Adrenal gland (tissue), 9 donors: ENCODE measurements at regions not wholly inside any gene's neighbourhood (a gene's known extent, or its start where the extent isn't known, plus 50 kb on each side); places are given as distances from the start of the nearest gene placed in this dataset.

Source experiments
- DNase-seq, 7 donors: peaks; one replicate each; pipeline ENCODE4 v3.0.0-alpha.2; 2019 to 2020
- H3K27ac ChIP-seq, 5 donors: fragments of 200-600 bp; sonication (generic) in 4 of 5; 1 replicate in 3 of 5; 2 replicates in 2 of 5; pipeline versions ENCODE4 v1.5.1 to v1.8.0; 2016 to 2020; ENCODE audit warnings: mild to moderate bottlenecking in 1 of 5
- H3K27me3 ChIP-seq: fragments of 200-600 bp; 2 replicates; pipeline ENCODE4 v1.8.0; 2021
- H3K36me3 ChIP-seq, 2 donors: fragments of 200-600 bp; replicated peaks in 1 of 2; 1 replicate in 1 of 2; 2 replicates in 1 of 2; pipeline versions ENCODE4 v1.5.1 to v1.8.0; 2018 to 2022
- H3K4me1 ChIP-seq, 2 donors: fragments of 200-600 bp; replicated peaks in 1 of 2; 1 replicate in 1 of 2; 2 replicates in 1 of 2; pipeline versions ENCODE4 v1.5.1 to v1.8.0; 2018 to 2021
- H3K4me3 ChIP-seq, 4 donors: fragments of 200-600 bp; sonication (generic) in 3 of 4; one replicate each; pipeline ENCODE4 v1.5.1; 2016 to 2018
- H3K9me3 ChIP-seq, 3 donors: fragments of 200-600 bp; sonication (generic) in 1 of 3; replicated peaks in 1 of 3; 1 replicate in 2 of 3; 2 replicates in 1 of 3; pipeline versions ENCODE4 v1.5.1 to v1.8.0; 2016 to 2021
- CTCF ChIP-seq, 6 experiments: fragments of 450-650 bp in 4 of 6; fragments of 200-600 bp in 2 of 6; sonication (generic) in 1 of 6; IDR thresholded peaks; 1 replicate in 5 of 6; 2 replicates in 1 of 6; pipeline versions ENCODE4 v1.5.1 to v1.8.0; 2016 to 2021; ENCODE audit warnings: antibody characterized with exemption in 6 of 6, mild to moderate bottlenecking in 2 of 6, moderate library complexity in 1 of 6
- POLR2A ChIP-seq, 2 donors: fragments of 450-650 bp; IDR thresholded peaks; one replicate each; pipeline ENCODE4 v1.6.1; 2017; ENCODE audit warnings: antibody characterized with exemption in 2 of 2, mild to moderate bottlenecking in 2 of 2, moderate library complexity in 1 of 2
- WGBS, 4 donors: extraction: QIAGEN DNeasy Blood & Tissue Kit in 2 of 4; methylation state at CpG; one replicate each; pipeline versions ENCODE4 v1.1.5 to v1.1.7; 2013 to 2017; 5-methylcytosine and 5-hydroxymethylcytosine counted together
- intact Hi-C, 2 donors: fragments of 100-400 bp; cut with DNase I; formaldehyde crosslinking; loops; one replicate each; pipeline versions ENCODE4 v1.14.1 to v1.15.0; 2022 to 2023
- donor health status: healthy with polysubstance abuse.
- donor health status: Bipolar disorder and iron deficiency.
- donor health status: DM: yes; HTN: yes; CAD: no.
- donor health status: DM: no; HTN: no; CAD: no.
- donor health status: DM: no; HTN: no; CAD: no.

- DNase-seq = no peak
- Histone ChIP-seq H3K36me3 (no peaks in the 10 kb centered on the region), H3K27ac (no peak overlapping the region), H3K27me3 (no peaks in the 10 kb centered on the region), H3K9me3 (no peaks in the 10 kb centered on the region), H3K4me3 (no peak overlapping the region), H3K4me1 (no peaks in the 10 kb centered on the region)
- 52 to 79% (median 68%) methylated on average over 2 of the region's 2 CpGs for WGBS, 4 donors
- TF ChIP-seq CTCF (IDR thresholded peaks at IDR 0.05) = no peak
- intact Hi-C loops = no loop called here
Observed at GRCh38 chr9:29861803-29862202, 2288.5 kb upstream of the C9orf72 start.

- 57 to 78% (median 77%) methylated on average over 2 to 3 of the region's 3 CpGs for WGBS, 4 donors
- DNase-seq = no peak
- H3K36me3 ChIP-seq = no peaks in the 10 kb centered on the region
- H3K4me3 ChIP-seq = no peak overlapping the region
- no peaks in the 10 kb centered on the region for H3K9me3 ChIP-seq
- intact Hi-C loops = no loop called here
- no peaks in the 10 kb centered on the region for H3K4me1 ChIP-seq
- no peaks in the 10 kb centered on the region for H3K27me3 ChIP-seq
- H3K27ac ChIP-seq = no peak overlapping the region
- no peak for TF ChIP-seq CTCF (IDR thresholded peaks at IDR 0.05)
- TF ChIP-seq POLR2A (IDR thresholded peaks at IDR 0.05) = no peak
Observed at GRCh38 chr9:29865764-29866313, 2292.6 kb upstream of the C9orf72 start.

- H3K36me3 ChIP-seq = no peaks in the 10 kb centered on the region
- no peaks in the 10 kb centered on the region for H3K27me3 ChIP-seq
- no peak for DNase-seq
- intact Hi-C loops = no loop called here
- H3K9me3 ChIP-seq = no peaks in the 10 kb centered on the region
- no peaks in the 10 kb centered on the region for H3K4me1 ChIP-seq
- H3K4me3 ChIP-seq = no peak overlapping the region
- WGBS, 4 donors = 60 to 70% (median 63%) methylated on average over 4 of the region's 4 CpGs
- no peak overlapping the region for H3K27ac ChIP-seq
- TF ChIP-seq CTCF (IDR thresholded peaks at IDR 0.05) (no peak), POLR2A (IDR thresholded peaks at IDR 0.05) (no peak)
Observed at GRCh38 chr9:29866556-29866955, 2293.3 kb upstream of the C9orf72 start.

- DNase-seq = no peak
- no peak overlapping the region for H3K4me3 ChIP-seq
- H3K27me3 ChIP-seq = no peaks in the 10 kb centered on the region
- H3K27ac ChIP-seq = no peak overlapping the region
- TF ChIP-seq CTCF (IDR thresholded peaks at IDR 0.05) = no peak
- no peaks in the 10 kb centered on the region for H3K9me3 ChIP-seq
- H3K4me1 ChIP-seq = no peaks in the 10 kb centered on the region
- H3K36me3 ChIP-seq = no peaks in the 10 kb centered on the region
- intact Hi-C loops = no loop called here
Observed at GRCh38 chr9:29873579-29873978, 2300.3 kb upstream of the C9orf72 start.
